ENCODE measurements at regions not wholly inside any gene's neighbourhood (a gene's known extent, or its start where the extent isn't known, plus 50 kb on each side); places are given as distances from the start of the nearest gene placed in this dataset.

DNA sequence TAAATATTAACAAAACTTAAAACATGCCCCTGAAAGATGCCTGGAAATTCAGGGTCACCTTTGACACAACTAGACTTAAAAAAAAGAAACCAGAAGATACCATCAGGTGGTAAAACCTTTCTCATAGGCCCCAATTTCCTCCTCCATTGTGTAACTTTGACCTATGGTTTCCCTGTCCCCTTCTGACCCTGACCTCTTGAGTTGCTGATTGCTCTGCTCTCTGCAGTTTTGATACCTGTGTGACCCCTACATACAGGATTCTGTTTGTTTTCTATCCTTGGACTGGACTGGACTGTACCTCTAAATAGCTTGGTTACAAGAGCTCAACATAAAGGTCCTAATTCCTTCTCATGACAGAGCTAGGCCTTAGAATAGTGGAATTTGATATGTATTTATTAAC is 220.6 kb downstream of the ZIC4 start:
- ChIA-PET POLR2A (no interaction called here), CTCF (no interaction called here)
- DNase-seq (ENCODE audit: extremely low spot score), result no peak
- no peak for TF ChIP-seq PKNOX1 (IDR thresholded peaks at IDR 0.05)
- TF ChIP-seq SUZ12 (IDR thresholded peaks at IDR 0.05), result no peak
- no peak for TF ChIP-seq ELF4 (IDR thresholded peaks at IDR 0.05)
- TF ChIP-seq L3MBTL2 (conservative IDR thresholded peaks at IDR 0.05), result no peak
- no peak for TF ChIP-seq NFRKB (IDR thresholded peaks at IDR 0.05)
- no peak for TF ChIP-seq FOXK2 (IDR thresholded peaks at IDR 0.05)
- TF ChIP-seq ZNF384 (IDR thresholded peaks at IDR 0.05), result no peak
- TF ChIP-seq SP1 (IDR thresholded peaks at IDR 0.05), result no peak
- no peak for TF ChIP-seq FOXA1 (IDR thresholded peaks at IDR 0.05)
- no peak for TF ChIP-seq LEF1 (IDR thresholded peaks at IDR 0.05; ENCODE audit: borderline replicate concordance)
- no peak for TF ChIP-seq BHLHE40 (IDR thresholded peaks at IDR 0.05; ENCODE audit: borderline replicate concordance)
- no peak for TF ChIP-seq ARNT (IDR thresholded peaks at IDR 0.05)
- no peak for TF ChIP-seq FOXM1 (IDR thresholded peaks at IDR 0.05; ENCODE audit: borderline replicate concordance)
- no peak for TF ChIP-seq HDGF (IDR thresholded peaks at IDR 0.05; ENCODE audit: borderline replicate concordance)
- TF ChIP-seq CTBP1 (IDR thresholded peaks at IDR 0.05; ENCODE audit: borderline replicate concordance), result no peak

- ChIA-PET CTCF (no interaction called here), POLR2A (no interaction called here)
- DNase-seq (ENCODE audit: extremely low spot score), result no peak
- no peak for TF ChIP-seq FOXA1 (IDR thresholded peaks at IDR 0.05)
- no peak for TF ChIP-seq ZNF384 (IDR thresholded peaks at IDR 0.05)
- no peak for TF ChIP-seq HDGF (IDR thresholded peaks at IDR 0.05; ENCODE audit: borderline replicate concordance)
- TF ChIP-seq BHLHE40 (IDR thresholded peaks at IDR 0.05; ENCODE audit: borderline replicate concordance), result no peak
- no peak for TF ChIP-seq PKNOX1 (IDR thresholded peaks at IDR 0.05)
- no peak for TF ChIP-seq SUZ12 (IDR thresholded peaks at IDR 0.05)
- no peak for TF ChIP-seq CTBP1 (IDR thresholded peaks at IDR 0.05; ENCODE audit: borderline replicate concordance)
- TF ChIP-seq FOXM1 (IDR thresholded peaks at IDR 0.05; ENCODE audit: borderline replicate concordance), result no peak
- TF ChIP-seq FOXK2 (IDR thresholded peaks at IDR 0.05), result no peak
- TF ChIP-seq L3MBTL2 (conservative IDR thresholded peaks at IDR 0.05), result no peak
Measured at GRCh38 chr3:147184794-147185193, 221.5 kb downstream of the ZIC4 start.

DNA sequence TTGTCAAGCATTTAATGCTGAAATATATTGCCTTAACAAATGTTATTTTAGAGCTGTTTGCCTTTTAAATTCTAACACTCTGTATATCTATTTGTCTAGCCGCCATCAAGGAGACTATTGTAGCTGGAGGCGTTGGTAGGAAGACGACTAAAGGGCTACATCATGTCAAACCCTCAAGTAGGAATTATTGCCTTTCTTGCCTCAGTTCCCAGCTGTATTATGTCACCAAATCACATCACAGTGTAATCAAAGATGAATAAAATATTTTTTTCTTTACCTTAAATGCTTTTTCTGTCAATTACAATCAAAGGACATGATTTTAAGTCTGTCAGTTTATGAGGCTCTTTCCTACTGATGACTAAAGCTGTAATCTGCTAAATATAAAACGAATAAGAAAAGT is 233.1 kb downstream of the ZIC4 start:
- DNase-seq (ENCODE audit: extremely low spot score), result no peak
- ChIA-PET CTCF (no interaction called here), POLR2A (no interaction called here)
- TF ChIP-seq FOXA1 (IDR thresholded peaks at IDR 0.05), result no peak
- TF ChIP-seq PKNOX1 (IDR thresholded peaks at IDR 0.05), result no peak
- TF ChIP-seq ELF4 (IDR thresholded peaks at IDR 0.05), result no peak
- TF ChIP-seq HDGF (IDR thresholded peaks at IDR 0.05; ENCODE audit: borderline replicate concordance), result no peak
- no peak for TF ChIP-seq BHLHE40 (IDR thresholded peaks at IDR 0.05; ENCODE audit: borderline replicate concordance)
- TF ChIP-seq CTBP1 (IDR thresholded peaks at IDR 0.05; ENCODE audit: borderline replicate concordance), result no peak
- no peak for TF ChIP-seq FOXK2 (IDR thresholded peaks at IDR 0.05)
- TF ChIP-seq ARNT (IDR thresholded peaks at IDR 0.05), result no peak
- no peak for TF ChIP-seq TARDBP (IDR thresholded peaks at IDR 0.05)
- no peak for TF ChIP-seq NFRKB (IDR thresholded peaks at IDR 0.05)
- TF ChIP-seq SP1 (IDR thresholded peaks at IDR 0.05), result no peak
- no peak for TF ChIP-seq FOXM1 (IDR thresholded peaks at IDR 0.05; ENCODE audit: borderline replicate concordance)
- TF ChIP-seq LEF1 (IDR thresholded peaks at IDR 0.05; ENCODE audit: borderline replicate concordance), result no peak
- TF ChIP-seq SUZ12 (IDR thresholded peaks at IDR 0.05), result no peak
- no peak for TF ChIP-seq ZNF384 (IDR thresholded peaks at IDR 0.05)
- TF ChIP-seq L3MBTL2 (conservative IDR thresholded peaks at IDR 0.05), result no peak

DNA sequence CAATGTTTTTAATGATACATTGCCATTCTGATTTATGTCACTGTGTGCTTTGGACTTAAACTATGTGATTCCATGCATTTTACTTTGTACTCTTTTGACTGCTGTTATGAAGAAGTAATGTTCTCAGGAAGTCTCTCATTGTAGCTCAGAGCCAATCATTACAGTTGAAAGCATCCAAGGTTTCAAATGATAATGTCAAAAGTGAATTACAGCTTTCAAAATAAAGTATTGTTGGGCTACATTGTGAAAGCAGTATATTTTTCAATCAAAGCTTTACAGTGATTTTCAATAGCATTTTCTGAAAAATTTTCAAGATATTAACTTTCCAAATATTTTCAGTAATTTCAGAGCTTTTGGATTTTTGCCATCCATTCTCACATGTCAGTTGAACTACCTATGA is 243.6 kb downstream of the ZIC4 start:
- no peak for DNase-seq (ENCODE audit: extremely low spot score)
- ChIA-PET POLR2A (no interaction called here), CTCF (no interaction called here)
- no peak for TF ChIP-seq SUZ12 (IDR thresholded peaks at IDR 0.05)

DNA sequence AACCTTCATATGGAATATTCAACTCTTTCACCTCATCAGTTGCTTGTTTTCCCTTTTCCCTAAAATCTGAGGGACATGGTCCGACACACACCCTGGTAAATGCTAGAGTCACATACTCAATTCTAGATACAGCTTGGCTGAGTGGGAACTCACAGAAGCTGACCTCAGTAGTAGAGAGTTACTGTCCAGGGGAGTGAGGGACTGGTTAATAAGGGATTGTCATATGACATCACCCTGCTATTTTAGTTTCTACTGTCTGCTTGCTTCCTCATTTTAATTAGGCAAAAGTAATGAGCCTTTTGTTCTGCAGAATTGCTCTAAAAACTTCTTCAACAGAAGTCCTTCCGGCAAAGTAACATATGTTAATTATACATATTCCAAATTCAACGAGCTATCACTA is 244.5 kb downstream of the ZIC4 start:
- DNase-seq (ENCODE audit: extremely low spot score), result no peak
- ChIA-PET POLR2A (no interaction called here), CTCF (no interaction called here)
- TF ChIP-seq NFRKB (IDR thresholded peaks at IDR 0.05), result no peak
- TF ChIP-seq FOXM1 (IDR thresholded peaks at IDR 0.05; ENCODE audit: borderline replicate concordance), result no peak
- no peak for TF ChIP-seq PKNOX1 (IDR thresholded peaks at IDR 0.05)
- TF ChIP-seq HDGF (IDR thresholded peaks at IDR 0.05; ENCODE audit: borderline replicate concordance), result no peak
- TF ChIP-seq ELF4 (IDR thresholded peaks at IDR 0.05), result no peak
- TF ChIP-seq BHLHE40 (IDR thresholded peaks at IDR 0.05; ENCODE audit: borderline replicate concordance), result no peak
- no peak for TF ChIP-seq LEF1 (IDR thresholded peaks at IDR 0.05; ENCODE audit: borderline replicate concordance)

- POLR2A ChIA-PET, result no interaction called here
- TF ChIP-seq ELF4 (IDR thresholded peaks at IDR 0.05) (no peak), LEF1 (IDR thresholded peaks at IDR 0.05; ENCODE audit: borderline replicate concordance) (no peak), FOXM1 (IDR thresholded peaks at IDR 0.05; ENCODE audit: borderline replicate concordance) (no peak), ZNF384 (IDR thresholded peaks at IDR 0.05) (no peak), BHLHE40 (IDR thresholded peaks at IDR 0.05; ENCODE audit: borderline replicate concordance) (no peak), ARNT (IDR thresholded peaks at IDR 0.05) (no peak), FOXA1 (IDR thresholded peaks at IDR 0.05) (no peak), L3MBTL2 (conservative IDR thresholded peaks at IDR 0.05) (no peak), PKNOX1 (IDR thresholded peaks at IDR 0.05) (no peak)
Measured at GRCh38 chr3:147160984-147161383, 245.4 kb downstream of the ZIC4 start.

More at GRCh38 chr3:147160984-147161383, 245.4 kb downstream of the ZIC4 start:
- CTCF ChIA-PET, result no interaction called here
- no peak for DNase-seq (ENCODE audit: extremely low spot score)

Data from HEK293T (cell line).